Testis (tissue), 2 donors: ENCODE measurements at regions not wholly inside any gene's neighbourhood (a gene's known extent, or its start where the extent isn't known, plus 50 kb on each side); places are given as distances from the start of the nearest gene placed in this dataset.

Experiments
- DNase-seq: peaks from one replicate; pipeline ENCODE4 v3.0.0-alpha.2; 2019
- H3K27ac ChIP-seq, 2 donors: fragments of 200-600 bp; sonication (generic); one replicate each; pipeline ENCODE4 v1.5.1; 2019
- H3K27me3 ChIP-seq: fragments of 200-600 bp; sonication (generic); one replicate; pipeline ENCODE4 v1.5.1; 2019
- H3K36me3 ChIP-seq: fragments of 200-600 bp; sonication (generic); one replicate; pipeline ENCODE4 v1.5.1; 2017; ENCODE audit warnings: low read depth; ENCODE audit errors: missing control alignments
- H3K4me1 ChIP-seq: fragments of 200-600 bp; sonication (generic); one replicate; pipeline ENCODE4 v1.5.1; 2019
- H3K4me3 ChIP-seq, 2 donors: fragments of 200-600 bp; sonication (generic); one replicate each; pipeline ENCODE4 v1.5.1; 2017 to 2019
- H3K9me3 ChIP-seq: fragments of 200-600 bp; sonication (generic); one replicate; pipeline ENCODE4 v1.5.1; 2017
- CTCF ChIP-seq, 3 experiments: fragments of 450-650 bp in 2 of 3; fragments of 200-600 bp in 1 of 3; sonication (generic) in 1 of 3; IDR thresholded peaks; one replicate each; pipeline ENCODE4 v1.5.1; 2016 to 2019; ENCODE audit warnings: antibody characterized with exemption in 3 of 3, mild to moderate bottlenecking in 2 of 3, moderate library complexity in 1 of 3
- POLR2A ChIP-seq: fragments of 450-650 bp; IDR thresholded peaks from one replicate; pipeline ENCODE4 v1.6.1; 2017; ENCODE audit warnings: antibody characterized with exemption, mild to moderate bottlenecking, moderate library complexity
- WGBS, 2 donors: methylation state at CpG; one replicate each; pipeline ENCODE4 v1.1.5; 2018; 5-methylcytosine and 5-hydroxymethylcytosine counted together
- intact Hi-C: fragments of 100-400 bp; cut with DNase I; formaldehyde crosslinking; loops from one replicate; pipeline ENCODE4 v1.15.1; 2023; ENCODE audit warnings: low total_unique reads

DNA sequence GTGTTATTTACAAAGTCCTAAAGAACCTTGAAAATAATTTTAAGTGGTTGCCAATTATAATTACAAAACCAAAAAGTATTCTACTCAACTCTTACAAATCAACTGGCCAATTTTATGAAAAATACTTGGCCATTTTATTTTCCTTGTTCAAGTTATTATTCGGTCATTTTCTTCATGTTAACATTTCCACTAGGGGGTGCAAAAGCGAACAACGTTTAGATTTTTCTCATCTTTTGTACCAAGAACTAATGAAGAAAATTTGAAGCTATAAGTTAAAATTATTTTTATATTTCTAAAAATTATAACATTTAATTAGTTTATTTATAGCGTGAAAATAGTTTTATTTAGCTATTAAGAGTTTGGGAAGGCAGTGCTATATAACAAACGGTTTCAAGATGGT lies 1453.3 kb downstream of the MAT2B start:
- intact Hi-C loops: no loop called here
- H3K36me3 ChIP-seq: no peaks in the 10 kb centered on the region
- no peaks in the 10 kb centered on the region for H3K9me3 ChIP-seq
- no peak overlapping the region for H3K4me3 ChIP-seq
- DNase-seq: no peak
- no peaks in the 10 kb centered on the region for H3K4me1 ChIP-seq
- TF ChIP-seq CTCF (IDR thresholded peaks at IDR 0.05): no peak
- TF ChIP-seq POLR2A: no peak
- H3K27me3 ChIP-seq: no peaks in the 10 kb centered on the region
- no peak overlapping the region for H3K27ac ChIP-seq
- WGBS, 2 donors: 77 to 81% methylated on average over 5 of the region's 5 CpGs

DNA sequence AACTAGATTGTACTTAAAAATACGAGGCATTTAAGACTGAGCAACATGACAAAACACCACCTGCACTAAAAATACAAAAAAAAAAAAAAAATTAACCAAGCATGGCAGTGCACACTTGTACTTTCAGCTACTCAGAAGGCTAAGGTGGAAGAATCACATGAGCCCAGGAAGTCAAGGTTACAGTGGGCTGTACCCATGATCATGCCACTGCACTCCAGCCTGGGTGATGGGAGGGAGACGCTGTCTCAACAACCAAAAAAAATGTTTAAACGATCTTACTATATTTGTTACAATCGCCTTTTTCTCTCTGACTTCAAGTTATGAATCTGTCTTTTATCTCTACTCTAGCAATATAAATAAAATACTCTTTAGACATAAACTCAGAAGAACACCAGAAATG lies 1454.3 kb downstream of the MAT2B start:
- intact Hi-C loops: no loop called here
- no peaks in the 10 kb centered on the region for H3K9me3 ChIP-seq
- no peaks in the 10 kb centered on the region for H3K27me3 ChIP-seq
- 65 to 71% methylated on average over 4 of the region's 4 CpGs for WGBS, 2 donors
- no peak overlapping the region for H3K4me3 ChIP-seq
- H3K27ac ChIP-seq: no peak overlapping the region
- no peak for DNase-seq
- TF ChIP-seq POLR2A: no peak
- TF ChIP-seq CTCF (IDR thresholded peaks at IDR 0.05): no peak
- no peaks in the 10 kb centered on the region for H3K36me3 ChIP-seq
- no peaks in the 10 kb centered on the region for H3K4me1 ChIP-seq

GRCh38 chr5:164962329-164962961 lies 1457.0 kb downstream of the MAT2B start:
- no peak overlapping the region for H3K27ac ChIP-seq
- TF ChIP-seq CTCF (IDR thresholded peaks at IDR 0.05): no peak
- no peak for TF ChIP-seq POLR2A
- no peak for DNase-seq
- H3K4me3 ChIP-seq: no peak overlapping the region
- no peaks in the 10 kb centered on the region for H3K9me3 ChIP-seq
- 81 to 83% methylated on average over 2 of the region's 2 CpGs for WGBS, 2 donors
- H3K4me1 ChIP-seq: no peaks in the 10 kb centered on the region
- H3K36me3 ChIP-seq: no peaks in the 10 kb centered on the region
- intact Hi-C loops: no loop called here
- no peaks in the 10 kb centered on the region for H3K27me3 ChIP-seq

- no peaks in the 10 kb centered on the region for H3K27me3 ChIP-seq
- H3K4me1 ChIP-seq: no peaks in the 10 kb centered on the region
- TF ChIP-seq POLR2A: no peak
- no peak for TF ChIP-seq CTCF (IDR thresholded peaks at IDR 0.05)
- H3K9me3 ChIP-seq: no peaks in the 10 kb centered on the region
- intact Hi-C loops: no loop called here
- DNase-seq: no peak
- no peaks in the 10 kb centered on the region for H3K36me3 ChIP-seq
- 80 to 81% methylated on average over 4 of the region's 4 CpGs for WGBS, 2 donors
- no peak overlapping the region for H3K4me3 ChIP-seq
- H3K27ac ChIP-seq: no peak overlapping the region
These were observed 1461.2 kb downstream of the MAT2B start for GRCh38 chr5:164966611-164967010.

GRCh38 chr5:164967354-164967753 lies 1461.9 kb downstream of the MAT2B start:
- Histone ChIP-seq H3K4me3 (no peak overlapping the region), H3K9me3 (no peaks in the 10 kb centered on the region), H3K27ac (no peak overlapping the region), H3K36me3 (no peaks in the 10 kb centered on the region), H3K4me1 (no peaks in the 10 kb centered on the region), H3K27me3 (no peaks in the 10 kb centered on the region)
- DNase-seq: no peak
- 43 to 56% methylated on average over 1 of the region's 1 CpG for WGBS, 2 donors
- intact Hi-C loops: no loop called here
- TF ChIP-seq CTCF (IDR thresholded peaks at IDR 0.05) (no peak), POLR2A (no peak)
